ENCODE measurements at regions not wholly inside any gene's neighbourhood (a gene's known extent, or its start where the extent isn't known, plus 50 kb on each side); places are given as distances from the start of the nearest gene placed in this dataset.

DNA sequence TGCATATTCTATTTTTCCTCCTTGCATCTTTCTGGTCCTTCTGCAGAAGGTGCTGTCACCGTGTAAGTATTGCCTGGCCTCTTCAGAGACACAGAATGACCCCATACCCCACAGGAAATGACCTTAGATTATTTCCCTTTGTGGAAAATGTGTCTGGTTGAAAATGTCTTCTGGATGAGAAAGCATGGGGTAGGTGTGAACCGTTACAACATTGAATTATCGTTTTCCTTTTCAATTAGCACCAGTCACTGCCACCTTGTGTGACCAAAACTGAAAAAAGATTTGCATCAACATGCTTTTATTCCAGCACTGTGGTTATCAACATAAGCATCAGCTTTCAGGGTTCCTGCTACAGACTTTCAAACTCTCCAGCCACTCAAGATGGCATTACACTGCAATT lies 58.0 kb upstream of the CELF2 start:
- no peaks in the 10 kb centered on the region for H3K4me1 ChIP-seq (ENCODE audit: control insufficient read depth, extremely low read depth, insufficient read depth, low read length)
- dilution Hi-C loops (cut with MboI; ENCODE audit: extremely low pct_ligation_motif_present, low sequenced_read_pairs), result no loop called here
- no peak overlapping the region for H2AFZ ChIP-seq (ENCODE audit: control insufficient read depth, low read length)
- TF ChIP-seq, protein P1, sequence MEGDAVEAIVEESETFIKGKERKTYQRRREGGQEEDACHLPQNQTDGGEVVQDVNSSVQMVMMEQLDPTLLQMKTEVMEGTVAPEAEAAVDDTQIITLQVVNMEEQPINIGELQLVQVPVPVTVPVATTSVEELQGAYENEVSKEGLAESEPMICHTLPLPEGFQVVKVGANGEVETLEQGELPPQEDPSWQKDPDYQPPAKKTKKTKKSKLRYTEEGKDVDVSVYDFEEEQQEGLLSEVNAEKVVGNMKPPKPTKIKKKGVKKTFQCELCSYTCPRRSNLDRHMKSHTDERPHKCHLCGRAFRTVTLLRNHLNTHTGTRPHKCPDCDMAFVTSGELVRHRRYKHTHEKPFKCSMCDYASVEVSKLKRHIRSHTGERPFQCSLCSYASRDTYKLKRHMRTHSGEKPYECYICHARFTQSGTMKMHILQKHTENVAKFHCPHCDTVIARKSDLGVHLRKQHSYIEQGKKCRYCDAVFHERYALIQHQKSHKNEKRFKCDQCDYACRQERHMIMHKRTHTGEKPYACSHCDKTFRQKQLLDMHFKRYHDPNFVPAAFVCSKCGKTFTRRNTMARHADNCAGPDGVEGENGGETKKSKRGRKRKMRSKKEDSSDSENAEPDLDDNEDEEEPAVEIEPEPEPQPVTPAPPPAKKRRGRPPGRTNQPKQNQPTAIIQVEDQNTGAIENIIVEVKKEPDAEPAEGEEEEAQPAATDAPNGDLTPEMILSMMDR (optimal IDR thresholded peaks at IDR 0.05 in 1 of 3, IDR thresholded peaks at IDR 0.05 in 1 of 3, conservative IDR thresholded peaks at IDR 0.05 in 1 of 3; ENCODE audit: extremely low read depth in 1 of 3, insufficient read depth in 2 of 3, low read length in 3 of 3), result no peak
- TF ChIP-seq EZH2 (IDR thresholded peaks at IDR 0.05; ENCODE audit: low read length), result no peak
- no peaks in the 10 kb centered on the region for H3K36me3 ChIP-seq (ENCODE audit: control insufficient read depth in 2 of 2, extremely low read depth in 1 of 2, insufficient read depth in 2 of 2, low read length in 2 of 2)
- H3K9ac ChIP-seq (ENCODE audit: control insufficient read depth, extremely low read depth, insufficient read depth, low read length), result no peak overlapping the region
- H3K79me2 ChIP-seq (ENCODE audit: control insufficient read depth, insufficient read depth, low read length), result no peaks in the 10 kb centered on the region
- no peaks in the 10 kb centered on the region for H4K20me1 ChIP-seq (ENCODE audit: control insufficient read depth, extremely low read depth, insufficient read depth, low read length)
- H3K27ac ChIP-seq (ENCODE audit: control insufficient read depth, insufficient read depth, low read length), result no peak overlapping the region
- no peak overlapping the region for H3K4me2 ChIP-seq (ENCODE audit: control insufficient read depth, extremely low read depth, insufficient read depth, low read depth, low read length)
- DNase-seq (ENCODE audit: low read depth, low spot score) (no peak), FAIRE-seq (no peak)
- no peak overlapping the region for H3K4me3 ChIP-seq (ENCODE audit: control insufficient read depth in 2 of 3, extremely low read depth in 1 of 3, insufficient read depth in 2 of 3, low read depth in 1 of 3, low read length in 3 of 3)
- no peaks in the 10 kb centered on the region for H3K9me3 ChIP-seq (ENCODE audit: control insufficient read depth, low read depth, low read length)
- H3K27me3 ChIP-seq (ENCODE audit: control insufficient read depth, extremely low read depth, insufficient read depth, low read length), result no peaks in the 10 kb centered on the region
- H3K9me1 ChIP-seq (ENCODE audit: control insufficient read depth, extremely low read depth, insufficient read depth, low read length), result no peaks in the 10 kb centered on the region

DNA sequence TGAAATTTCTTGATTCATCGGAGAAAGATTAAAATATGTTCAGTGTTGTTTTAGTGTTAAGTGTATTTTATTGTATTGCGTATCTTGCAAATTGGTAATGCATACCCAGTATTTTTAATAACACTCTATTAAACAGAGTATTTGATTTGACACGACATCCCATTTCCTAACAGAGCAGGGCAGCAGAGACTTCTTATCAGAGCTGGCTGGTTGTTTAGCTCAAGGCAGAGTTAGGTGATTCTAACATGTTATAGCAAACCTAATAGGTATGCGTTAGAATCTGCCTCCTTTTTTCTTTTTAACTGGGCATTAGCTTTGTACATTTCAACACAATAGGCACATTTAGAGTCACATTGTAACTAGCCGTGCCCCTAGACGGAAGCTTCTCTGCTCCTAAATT lies 57.1 kb upstream of the CELF2 start:
- H3K4me2 ChIP-seq (ENCODE audit: control insufficient read depth, extremely low read depth, insufficient read depth, low read depth, low read length), result no peak overlapping the region
- no peaks in the 10 kb centered on the region for H3K27me3 ChIP-seq (ENCODE audit: control insufficient read depth, extremely low read depth, insufficient read depth, low read length)
- no peak overlapping the region for H3K27ac ChIP-seq (ENCODE audit: control insufficient read depth, insufficient read depth, low read length)
- DNase-seq (ENCODE audit: low read depth, low spot score) (no peak), FAIRE-seq (no peak)
- H4K20me1 ChIP-seq (ENCODE audit: control insufficient read depth, extremely low read depth, insufficient read depth, low read length), result no peaks in the 10 kb centered on the region
- no peaks in the 10 kb centered on the region for H3K79me2 ChIP-seq (ENCODE audit: control insufficient read depth, insufficient read depth, low read length)
- no peaks in the 10 kb centered on the region for H3K36me3 ChIP-seq (ENCODE audit: control insufficient read depth in 2 of 2, extremely low read depth in 1 of 2, insufficient read depth in 2 of 2, low read length in 2 of 2)
- no peak overlapping the region for H3K4me3 ChIP-seq (ENCODE audit: control insufficient read depth in 2 of 3, extremely low read depth in 1 of 3, insufficient read depth in 2 of 3, low read depth in 1 of 3, low read length in 3 of 3)
- H3K9me3 ChIP-seq (ENCODE audit: control insufficient read depth, low read depth, low read length), result no peaks in the 10 kb centered on the region
- H2AFZ ChIP-seq (ENCODE audit: control insufficient read depth, low read length), result no peak overlapping the region
- H3K9ac ChIP-seq (ENCODE audit: control insufficient read depth, extremely low read depth, insufficient read depth, low read length), result no peak overlapping the region
- H3K9me1 ChIP-seq (ENCODE audit: control insufficient read depth, extremely low read depth, insufficient read depth, low read length), result no peaks in the 10 kb centered on the region
- no peaks in the 10 kb centered on the region for H3K4me1 ChIP-seq (ENCODE audit: control insufficient read depth, extremely low read depth, insufficient read depth, low read length)
- dilution Hi-C loops (cut with MboI; ENCODE audit: extremely low pct_ligation_motif_present, low sequenced_read_pairs), result no loop called here
- TF ChIP-seq, protein P1 (optimal IDR thresholded peaks at IDR 0.05 in 1 of 3, IDR thresholded peaks at IDR 0.05 in 1 of 3, conservative IDR thresholded peaks at IDR 0.05 in 1 of 3; ENCODE audit: extremely low read depth in 1 of 3, insufficient read depth in 2 of 3, low read length in 3 of 3), result no peak
- no peak for TF ChIP-seq EZH2 (IDR thresholded peaks at IDR 0.05; ENCODE audit: low read length)
